Sigmoid colon (tissue), 6 donors: ENCODE measurements at regions not wholly inside any gene's neighbourhood (a gene's known extent, or its start where the extent isn't known, plus 50 kb on each side); places are given as distances from the start of the nearest gene placed in this dataset.

Source experiments
- DNase-seq: peaks from one replicate; pipeline ENCODE4 v3.0.0-alpha.2; 2019
- H3K27ac ChIP-seq, 4 donors: fragments of 200-600 bp; sonication (generic); one replicate each; pipeline ENCODE4 v1.5.1; 2016 to 2019; ENCODE audit warnings: mild to moderate bottlenecking in 1 of 4
- H3K27me3 ChIP-seq, 3 donors: fragments of 200-600 bp; sonication (generic); one replicate each; pipeline ENCODE4 v1.5.1; 2019; ENCODE audit warnings: mild to moderate bottlenecking in 1 of 3
- H3K36me3 ChIP-seq, 4 donors: fragments of 200-600 bp; sonication (generic); one replicate each; pipeline ENCODE4 v1.5.1; 2016 to 2019
- H3K4me1 ChIP-seq, 4 donors: fragments of 200-600 bp; sonication (generic); one replicate each; pipeline ENCODE4 v1.5.1; 2017 to 2019
- H3K4me3 ChIP-seq, 4 donors: fragments of 200-600 bp; sonication (generic); one replicate each; pipeline ENCODE4 v1.5.1; 2017 to 2019; ENCODE audit warnings: mild to moderate bottlenecking in 2 of 4, moderate library complexity in 1 of 4
- H3K9me3 ChIP-seq, 4 donors: fragments of 200-600 bp in 3 of 4; sonication (generic) in 3 of 4; one replicate each; pipeline versions ENCODE4 v1.5.1 to v1.6.1; 2013 to 2019
- EP300 ChIP-seq, 4 donors: sonication (generic); formaldehyde crosslinking; IDR thresholded peaks; one replicate each; pipeline ENCODE4 v1.6.1; 2017; ENCODE audit warnings: antibody characterized with exemption in 4 of 4
- POLR2A ChIP-seq, 2 donors: fragments of 450-650 bp; IDR thresholded peaks; one replicate each; pipeline ENCODE4 v1.6.1; 2016; ENCODE audit warnings: antibody characterized with exemption in 2 of 2, mild to moderate bottlenecking in 2 of 2, moderate library complexity in 2 of 2
- POLR2AphosphoS5 ChIP-seq, 4 donors: sonication (generic); formaldehyde crosslinking; IDR thresholded peaks; one replicate each; pipeline ENCODE4 v1.6.1; 2017; ENCODE audit warnings: antibody characterized with exemption in 4 of 4
- WGBS, 2 donors: extraction: QIAGEN DNeasy Blood & Tissue Kit; methylation state at CpG; one replicate each; pipeline ENCODE4 v1.1.7; 2013; 5-methylcytosine and 5-hydroxymethylcytosine counted together
- intact Hi-C: fragments of 100-400 bp; cut with DNase I; formaldehyde crosslinking; loops from one replicate; pipeline ENCODE4 v1.15.1; 2023
- TF ChIP-seq, protein P1 (sequence below), 4 experiments: fragments of 450-650 bp in 3 of 4; fragments of 200-600 bp in 1 of 4; IDR thresholded peaks; one replicate each; pipeline ENCODE4 v1.5.1; 2016 to 2019; ENCODE audit warnings: antibody characterized with exemption in 4 of 4, mild to moderate bottlenecking in 3 of 4, moderate library complexity in 2 of 4
- donor health status: healthy with polysubstance abuse.
- donor health status: healthy.

DNA sequence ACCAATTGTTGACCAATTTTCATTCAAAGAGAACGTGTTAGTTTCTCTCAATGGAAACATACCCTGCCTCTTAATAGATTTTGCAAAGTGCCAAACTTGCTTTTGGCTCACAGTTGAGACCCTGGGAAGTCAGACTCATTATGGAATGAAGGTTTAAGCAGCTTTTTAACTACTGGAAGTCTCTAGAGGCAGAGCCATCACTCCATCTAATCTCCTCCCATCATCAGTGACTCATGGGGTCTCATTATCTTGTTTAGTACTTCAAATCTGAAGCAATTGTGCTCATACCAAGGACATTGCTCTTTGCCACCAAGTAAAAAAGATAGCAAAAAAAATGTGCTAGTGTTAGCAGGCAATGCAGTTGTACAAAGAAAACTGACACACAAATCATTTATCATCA, 537.1 kb upstream of the LRRC4C start:
- Histone ChIP-seq H3K4me3 (no peak overlapping the region), H3K36me3 (no peaks in the 10 kb centered on the region), H3K27ac (no peak overlapping the region), H3K27me3 (peaks cover 0 to 4% (median 0%) of the 10 kb centered on the region in 3 donors), H3K9me3 (no peaks in the 10 kb centered on the region), H3K4me1 (no peaks in the 10 kb centered on the region)
- intact Hi-C loops, result no loop called here
- TF ChIP-seq, protein P1, sequence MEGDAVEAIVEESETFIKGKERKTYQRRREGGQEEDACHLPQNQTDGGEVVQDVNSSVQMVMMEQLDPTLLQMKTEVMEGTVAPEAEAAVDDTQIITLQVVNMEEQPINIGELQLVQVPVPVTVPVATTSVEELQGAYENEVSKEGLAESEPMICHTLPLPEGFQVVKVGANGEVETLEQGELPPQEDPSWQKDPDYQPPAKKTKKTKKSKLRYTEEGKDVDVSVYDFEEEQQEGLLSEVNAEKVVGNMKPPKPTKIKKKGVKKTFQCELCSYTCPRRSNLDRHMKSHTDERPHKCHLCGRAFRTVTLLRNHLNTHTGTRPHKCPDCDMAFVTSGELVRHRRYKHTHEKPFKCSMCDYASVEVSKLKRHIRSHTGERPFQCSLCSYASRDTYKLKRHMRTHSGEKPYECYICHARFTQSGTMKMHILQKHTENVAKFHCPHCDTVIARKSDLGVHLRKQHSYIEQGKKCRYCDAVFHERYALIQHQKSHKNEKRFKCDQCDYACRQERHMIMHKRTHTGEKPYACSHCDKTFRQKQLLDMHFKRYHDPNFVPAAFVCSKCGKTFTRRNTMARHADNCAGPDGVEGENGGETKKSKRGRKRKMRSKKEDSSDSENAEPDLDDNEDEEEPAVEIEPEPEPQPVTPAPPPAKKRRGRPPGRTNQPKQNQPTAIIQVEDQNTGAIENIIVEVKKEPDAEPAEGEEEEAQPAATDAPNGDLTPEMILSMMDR (IDR thresholded peaks at IDR 0.05), result no peak
- TF ChIP-seq EP300 (IDR thresholded peaks at IDR 0.05) (no peak), POLR2AphosphoS5 (IDR thresholded peaks at IDR 0.05) (no peak), POLR2A (IDR thresholded peaks at IDR 0.05) (no peak)
- no peak for DNase-seq
- 46 to 75% methylated on average over 1 of the region's 1 CpG for WGBS, 2 donors

- Histone ChIP-seq H3K27ac (no peak overlapping the region), H3K36me3 (no peaks in the 10 kb centered on the region), H3K4me3 (no peak overlapping the region), H3K4me1 (no peaks in the 10 kb centered on the region), H3K27me3 (peaks cover 0 to 4% (median 0%) of the 10 kb centered on the region in 3 donors), H3K9me3 (no peaks in the 10 kb centered on the region)
- no peak for DNase-seq
- 76 to 86% methylated on average over 5 of the region's 5 CpGs for whole genome bisulfite sequencing, 2 donors
- TF ChIP-seq POLR2A (IDR thresholded peaks at IDR 0.05), result no peak
- no peak for TF ChIP-seq POLR2AphosphoS5 (IDR thresholded peaks at IDR 0.05)
- TF ChIP-seq, protein P1 (IDR thresholded peaks at IDR 0.05), result no peak
- intact Hi-C loops, result no loop called here
Measured at GRCh38 chr11:41997844-41998401, 538.5 kb upstream of the LRRC4C start.

- Histone ChIP-seq H3K9me3 (no peaks in the 10 kb centered on the region), H3K27ac (no peak overlapping the region), H3K36me3 (no peaks in the 10 kb centered on the region), H3K27me3 (peaks cover 0 to 4% (median 0%) of the 10 kb centered on the region in 3 donors), H3K4me3 (no peak overlapping the region), H3K4me1 (no peaks in the 10 kb centered on the region)
- intact Hi-C loops, result no loop called here
- DNase-seq, result no peak
- TF ChIP-seq EP300 (IDR thresholded peaks at IDR 0.05) (no peak), POLR2A (IDR thresholded peaks at IDR 0.05) (no peak), POLR2AphosphoS5 (IDR thresholded peaks at IDR 0.05) (no peak)
- TF ChIP-seq, protein P1 (IDR thresholded peaks at IDR 0.05), result no peak
Measured at GRCh38 chr11:41999066-41999465, 539.6 kb upstream of the LRRC4C start.

DNA sequence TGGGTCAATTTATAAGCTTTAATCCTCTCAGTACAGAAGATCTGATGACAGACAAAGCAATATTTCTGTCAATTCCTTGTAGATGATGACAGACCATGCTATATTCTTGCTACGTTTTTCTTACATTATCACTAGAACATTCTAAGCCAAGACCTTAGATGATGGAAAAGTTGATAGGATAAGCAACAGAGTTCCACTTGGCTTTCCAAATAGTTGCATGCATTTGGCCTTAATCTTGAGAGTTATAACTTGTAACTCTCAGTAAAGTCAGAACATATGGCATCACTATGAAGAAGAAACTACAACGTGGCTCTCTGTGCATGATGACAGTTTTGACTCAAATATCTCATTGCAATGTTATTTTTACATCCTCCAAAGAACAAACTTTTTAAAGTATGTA, 544.3 kb upstream of the LRRC4C start:
- 45 to 56% methylated on average over 2 of the region's 2 CpGs for WGBS, 2 donors
- intact Hi-C loops, result no loop called here
- no peaks in the 10 kb centered on the region for H3K9me3 ChIP-seq
- no peaks in the 10 kb centered on the region for H3K4me1 ChIP-seq
- no peak overlapping the region for H3K27ac ChIP-seq
- H3K27me3 ChIP-seq, result no peaks in the 10 kb centered on the region
- no peaks in the 10 kb centered on the region for H3K36me3 ChIP-seq
- no peak overlapping the region for H3K4me3 ChIP-seq
- TF ChIP-seq POLR2A (IDR thresholded peaks at IDR 0.05), result no peak
- TF ChIP-seq, protein P1 (IDR thresholded peaks at IDR 0.05), result no peak
- DNase-seq, result no peak

- no peak for DNase-seq
- no peaks in the 10 kb centered on the region for H3K36me3 ChIP-seq
- no peaks in the 10 kb centered on the region for H3K27me3 ChIP-seq
- no peak overlapping the region for H3K27ac ChIP-seq
- H3K9me3 ChIP-seq, result no peaks in the 10 kb centered on the region
- TF ChIP-seq POLR2AphosphoS5 (IDR thresholded peaks at IDR 0.05) (no peak), POLR2A (IDR thresholded peaks at IDR 0.05) (no peak), EP300 (IDR thresholded peaks at IDR 0.05) (no peak)
- TF ChIP-seq, protein P1 (IDR thresholded peaks at IDR 0.05), result no peak
- intact Hi-C loops, result no loop called here
- H3K4me1 ChIP-seq, result no peaks in the 10 kb centered on the region
- no peak overlapping the region for H3K4me3 ChIP-seq
- 73 to 86% methylated on average over 1 of the region's 1 CpG for WGBS, 2 donors
Measured at GRCh38 chr11:42006766-42007165, 547.3 kb upstream of the LRRC4C start.
